ENCODE measurements at regions not wholly inside any gene's neighbourhood (a gene's known extent, or its start where the extent isn't known, plus 50 kb on each side); places are given as distances from the start of the nearest gene placed in this dataset.

DNA sequence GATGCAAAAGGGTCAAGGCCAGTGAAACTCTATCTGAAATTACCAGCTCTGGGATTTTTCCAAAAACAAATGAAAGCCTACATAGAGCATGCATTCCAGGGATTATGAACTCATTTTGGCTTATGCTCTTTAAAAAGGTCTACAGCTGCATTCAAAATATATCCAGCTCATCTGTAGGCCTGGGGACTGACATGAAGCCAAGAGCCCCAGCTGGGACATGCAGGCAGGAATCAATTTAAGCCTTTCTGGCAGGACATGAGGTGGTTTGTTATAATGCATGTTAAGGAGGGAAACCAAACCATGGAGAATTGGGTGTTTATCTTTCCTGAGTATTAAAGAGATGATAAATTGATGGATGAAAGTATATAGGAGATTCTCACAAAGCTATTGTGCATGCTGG, 164.5 kb downstream of the RBM43 start:
- TF ChIP-seq, protein P1, sequence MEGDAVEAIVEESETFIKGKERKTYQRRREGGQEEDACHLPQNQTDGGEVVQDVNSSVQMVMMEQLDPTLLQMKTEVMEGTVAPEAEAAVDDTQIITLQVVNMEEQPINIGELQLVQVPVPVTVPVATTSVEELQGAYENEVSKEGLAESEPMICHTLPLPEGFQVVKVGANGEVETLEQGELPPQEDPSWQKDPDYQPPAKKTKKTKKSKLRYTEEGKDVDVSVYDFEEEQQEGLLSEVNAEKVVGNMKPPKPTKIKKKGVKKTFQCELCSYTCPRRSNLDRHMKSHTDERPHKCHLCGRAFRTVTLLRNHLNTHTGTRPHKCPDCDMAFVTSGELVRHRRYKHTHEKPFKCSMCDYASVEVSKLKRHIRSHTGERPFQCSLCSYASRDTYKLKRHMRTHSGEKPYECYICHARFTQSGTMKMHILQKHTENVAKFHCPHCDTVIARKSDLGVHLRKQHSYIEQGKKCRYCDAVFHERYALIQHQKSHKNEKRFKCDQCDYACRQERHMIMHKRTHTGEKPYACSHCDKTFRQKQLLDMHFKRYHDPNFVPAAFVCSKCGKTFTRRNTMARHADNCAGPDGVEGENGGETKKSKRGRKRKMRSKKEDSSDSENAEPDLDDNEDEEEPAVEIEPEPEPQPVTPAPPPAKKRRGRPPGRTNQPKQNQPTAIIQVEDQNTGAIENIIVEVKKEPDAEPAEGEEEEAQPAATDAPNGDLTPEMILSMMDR (IDR thresholded peaks at IDR 0.05; ENCODE audit: insufficient read depth, low read depth, low read length) = no peak
- no peak overlapping the region for H3K4me3 ChIP-seq (ENCODE audit: low read depth, low read length)
- DNase-seq (ENCODE audit: low read depth) = no peak

DNA sequence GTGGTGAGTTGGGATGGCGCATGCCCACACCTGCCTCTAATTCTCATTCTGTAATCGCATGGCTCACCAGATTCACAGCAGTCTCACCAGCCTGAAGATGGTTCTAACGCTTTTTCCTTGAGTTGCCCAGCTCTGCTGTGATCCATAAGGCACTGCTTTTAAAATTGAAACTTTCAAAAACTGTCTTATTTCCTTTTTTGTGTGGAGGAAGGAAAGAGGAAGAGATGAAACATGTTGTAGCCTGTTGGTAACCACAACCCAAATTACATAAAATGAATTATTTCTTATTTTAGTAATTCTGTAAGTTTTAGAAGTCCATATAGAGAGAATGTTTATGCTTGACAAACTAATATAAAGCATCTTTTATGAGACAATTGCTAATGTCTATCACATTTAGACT, 165.4 kb downstream of the RBM43 start:
- H3K4me3 ChIP-seq (ENCODE audit: low read depth, low read length) = no peak overlapping the region
- TF ChIP-seq, protein P1 (IDR thresholded peaks at IDR 0.05; ENCODE audit: insufficient read depth, low read depth, low read length) = no peak
- no peak for DNase-seq (ENCODE audit: low read depth)

DNA sequence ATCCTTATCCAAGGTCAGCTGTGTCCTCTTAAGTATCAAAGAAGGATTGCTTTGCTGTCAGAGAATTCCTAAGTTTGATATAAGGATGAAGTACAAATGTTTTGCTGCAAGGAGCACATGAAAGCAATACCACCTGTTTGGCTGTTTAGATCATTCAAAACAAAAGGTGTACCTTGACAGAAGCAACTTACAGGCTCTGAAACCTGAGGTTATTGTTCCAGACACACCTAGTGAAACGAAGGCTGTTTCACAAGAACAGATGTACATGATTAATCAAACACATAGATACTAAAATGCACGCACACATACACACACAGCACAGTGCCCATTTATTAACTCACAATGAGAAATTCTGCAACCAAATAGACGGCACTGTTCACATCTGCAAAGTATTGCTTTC, 166.2 kb downstream of the RBM43 start:
- H3K4me3 ChIP-seq (ENCODE audit: low read depth, low read length) = no peak overlapping the region
- TF ChIP-seq, protein P1 (IDR thresholded peaks at IDR 0.05; ENCODE audit: insufficient read depth, low read depth, low read length) = no peak
- no peak for DNase-seq (ENCODE audit: low read depth)

DNA sequence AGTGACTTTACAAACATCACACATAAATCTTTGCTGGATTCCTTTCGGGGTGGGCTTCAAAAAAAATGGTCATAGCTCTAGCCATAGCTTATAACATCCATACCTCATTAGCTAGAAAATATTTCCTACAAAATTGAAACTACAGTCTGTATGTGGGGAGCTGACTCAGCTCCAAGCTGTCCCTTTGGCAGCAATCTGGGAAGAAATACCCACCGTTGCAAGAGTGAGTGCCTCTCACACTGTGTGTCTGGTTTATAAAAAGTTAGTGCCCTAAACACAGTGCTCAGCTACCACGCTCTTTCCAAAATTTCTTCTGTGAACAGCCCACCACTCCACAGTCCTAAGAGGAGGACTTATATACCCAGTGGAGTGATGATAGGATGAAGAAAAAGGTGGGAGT, 170.1 kb downstream of the RBM43 start:
- DNase-seq (ENCODE audit: low read depth) = no peak
- TF ChIP-seq, protein P1 (IDR thresholded peaks at IDR 0.05; ENCODE audit: insufficient read depth, low read depth, low read length) = no peak
- H3K4me3 ChIP-seq (ENCODE audit: low read depth, low read length) = no peak overlapping the region

DNA sequence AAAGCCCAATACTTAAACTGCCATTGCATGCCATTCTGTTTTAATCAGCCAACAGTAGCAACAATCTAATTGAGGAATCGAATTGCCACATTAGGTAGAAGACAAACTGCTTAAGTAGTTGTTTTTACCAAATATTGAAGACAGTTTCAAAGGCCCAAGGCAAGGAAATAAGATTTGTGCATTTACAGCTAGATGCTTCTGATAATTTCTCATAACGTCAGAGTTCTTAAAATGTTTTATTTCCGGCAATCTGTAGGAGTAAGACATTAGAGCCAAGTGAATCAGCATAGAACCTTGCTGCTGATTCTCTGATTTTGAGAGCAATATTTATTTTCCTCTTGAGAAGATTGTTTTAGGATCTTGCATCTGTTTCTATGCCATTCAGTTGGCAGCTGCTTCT, 174.3 kb downstream of the RBM43 start:
- no peak overlapping the region for H3K4me3 ChIP-seq (ENCODE audit: low read depth, low read length)
- DNase-seq (ENCODE audit: low read depth) = peak; percentile 5
- TF ChIP-seq, protein P1 (IDR thresholded peaks at IDR 0.05; ENCODE audit: insufficient read depth, low read depth, low read length) = no peak

DNA sequence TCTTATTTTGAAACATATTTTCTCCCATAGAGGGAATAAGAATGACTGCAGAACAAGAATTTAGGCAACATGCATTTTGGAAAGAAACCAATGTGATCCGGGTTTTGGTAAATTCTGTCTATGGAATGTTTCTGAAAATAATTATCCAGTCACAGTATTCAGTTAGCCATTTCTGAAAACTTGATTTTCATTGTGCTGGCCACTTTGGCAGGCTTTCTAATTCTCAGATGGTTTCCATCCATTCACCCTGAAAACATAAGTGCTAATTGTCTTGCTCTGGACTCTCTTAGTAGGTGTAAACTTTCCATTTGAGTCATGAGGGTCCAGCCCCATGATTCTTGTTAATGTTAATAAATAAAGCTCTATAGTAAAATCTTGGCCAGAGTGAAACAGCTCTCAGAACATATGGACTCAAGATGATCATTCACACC, 176.5 kb downstream of the RBM43 start:
- TF ChIP-seq, protein P1 (IDR thresholded peaks at IDR 0.05; ENCODE audit: insufficient read depth, low read depth, low read length) = no peak
- DNase-seq (ENCODE audit: low read depth) = no peak
- no peak overlapping the region for H3K4me3 ChIP-seq (ENCODE audit: low read depth, low read length)
